Left lobe of liver (tissue), 2 donors: ENCODE measurements at regions not wholly inside any gene's neighbourhood (a gene's known extent, or its start where the extent isn't known, plus 50 kb on each side); places are given as distances from the start of the nearest gene placed in this dataset.

Experiments used
- ATAC-seq: fragments of 200-7000 bp; cut with Tn5 transposase; one replicate; pipeline ENCODE4 v1.9.1; 2020; ENCODE audit warnings: mild to moderate bottlenecking, moderate library complexity
- DNase-seq: peaks from one replicate; pipeline ENCODE4 v3.0.0-alpha.2; 2020; ENCODE audit warnings: low spot score
- donor health status: DM: no; HTN: no; CAD: no; lungs with moderate emphysema.
- donor health status: DM: no; HTN: yes; CAD: no.

DNA sequence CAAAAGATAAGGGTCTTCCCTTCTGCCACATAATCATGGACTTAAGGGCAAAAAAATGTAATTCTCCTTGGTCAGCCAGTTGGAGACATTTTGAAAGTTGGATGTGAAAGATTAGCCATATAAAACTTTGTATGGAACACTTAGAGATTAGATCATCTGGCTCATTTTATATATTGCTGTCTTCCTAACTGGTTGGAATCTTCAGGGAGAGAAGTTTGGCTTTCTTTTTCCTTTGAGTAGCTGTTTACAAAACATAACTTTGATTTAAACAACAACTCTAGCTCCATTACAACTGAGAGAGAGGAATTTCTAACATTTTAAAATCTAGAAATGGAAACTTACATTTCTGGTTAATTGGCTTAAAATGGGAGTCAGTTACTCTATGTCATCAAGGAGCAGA lies 132.7 kb downstream of the RDH14 start:
- DNase-seq (no peak), ATAC-seq (no peak)

DNA sequence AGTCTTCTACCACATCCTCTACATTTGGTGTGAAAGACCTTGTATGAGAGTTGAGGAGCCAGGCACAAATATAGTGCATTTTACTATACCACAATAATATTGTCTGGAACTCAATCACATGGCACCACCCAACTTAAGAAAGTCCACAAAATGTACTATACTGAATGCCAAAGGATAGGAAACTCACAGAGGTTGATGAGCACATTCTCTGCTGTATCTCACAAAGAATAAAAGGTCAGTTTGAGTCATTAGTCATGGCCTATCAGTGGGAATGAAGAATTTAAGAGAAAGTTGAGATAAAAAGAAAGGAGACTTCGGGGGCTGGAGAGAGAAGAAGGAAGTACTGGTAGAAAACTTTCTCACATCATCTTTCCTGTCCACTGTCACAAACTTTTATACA lies 134.3 kb downstream of the RDH14 start:
- DNase-seq (no peak), ATAC-seq (no peak)

DNA sequence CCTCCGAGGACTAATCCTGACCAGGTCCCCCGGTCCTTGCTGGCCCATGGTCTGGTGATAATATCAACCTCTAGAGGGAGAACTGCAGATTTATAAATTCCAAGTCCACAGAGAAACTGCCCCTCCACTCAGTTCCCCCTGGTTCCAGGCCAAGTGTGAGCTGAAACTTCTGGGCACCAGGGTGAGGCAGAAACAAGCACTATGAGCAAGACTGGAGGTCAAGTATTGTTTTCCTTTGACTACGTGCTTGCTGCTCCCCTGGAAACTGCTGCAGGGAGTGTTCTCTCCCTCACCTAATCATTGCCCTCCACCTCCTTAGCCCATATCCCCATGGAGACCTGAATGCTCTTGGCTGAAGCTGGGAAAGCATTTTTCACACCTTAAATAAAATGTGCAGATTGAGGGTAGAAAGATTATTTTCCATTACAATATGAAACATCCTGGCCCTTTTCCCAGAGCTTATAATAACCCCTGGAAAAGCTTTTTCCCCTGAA lies 135.2 kb downstream of the RDH14 start:
- DNase-seq (no peak), ATAC-seq (no peak)

DNA sequence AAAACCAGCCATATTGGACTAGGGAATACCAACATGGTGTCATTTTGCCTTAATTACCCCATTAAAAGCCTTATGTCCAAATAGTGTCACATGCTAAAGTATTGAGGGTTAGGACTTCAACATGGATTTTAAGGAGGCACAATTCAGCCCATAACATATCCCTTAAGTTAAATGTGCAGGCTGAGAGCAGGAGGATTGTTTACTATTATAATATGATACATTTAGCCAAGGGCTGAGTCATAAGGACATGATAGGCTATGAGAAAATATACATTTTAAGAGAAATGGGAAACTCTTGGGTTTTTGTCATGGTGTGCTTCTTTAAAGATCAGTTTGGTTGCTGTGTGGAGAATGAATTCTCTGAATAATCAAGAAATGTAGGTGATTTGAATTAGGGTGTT lies 136.8 kb downstream of the RDH14 start:
- ATAC-seq (no peak), DNase-seq (no peak)

DNA sequence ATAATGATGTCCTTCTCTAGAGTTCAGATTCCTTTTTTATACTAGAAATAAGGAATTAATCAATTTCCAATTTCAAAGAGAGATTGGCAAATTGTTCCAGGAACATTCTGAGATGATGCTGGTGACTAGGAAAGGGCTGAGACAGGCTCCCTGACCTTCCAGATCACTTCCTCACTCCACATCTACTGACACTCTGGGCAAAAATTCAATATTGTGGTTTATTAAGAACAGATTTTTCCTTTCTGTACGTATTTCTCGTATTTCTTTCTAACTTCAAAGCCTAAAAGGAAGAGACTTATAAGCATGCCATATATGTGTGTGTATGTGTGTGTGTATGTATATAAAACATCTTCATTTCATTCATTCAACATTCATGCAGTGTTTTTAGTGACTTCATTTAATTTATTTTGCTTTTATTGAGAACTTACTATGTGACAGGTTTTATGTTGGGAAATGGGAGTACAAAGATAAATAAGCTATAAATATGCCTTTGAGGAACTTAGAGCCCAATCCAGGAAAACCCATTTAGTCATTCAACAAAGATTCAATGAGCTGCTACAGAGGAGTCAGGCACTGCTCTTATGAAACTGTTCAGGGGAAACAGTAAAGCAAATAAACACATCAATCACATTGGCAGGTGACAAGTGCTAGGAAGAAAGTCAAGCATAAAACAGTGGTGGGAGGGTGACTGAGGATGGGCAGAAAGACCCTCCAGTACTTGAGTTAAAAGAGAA lies 137.9 kb downstream of the RDH14 start:
- ATAC-seq (no peak), DNase-seq (no peak)

DNA sequence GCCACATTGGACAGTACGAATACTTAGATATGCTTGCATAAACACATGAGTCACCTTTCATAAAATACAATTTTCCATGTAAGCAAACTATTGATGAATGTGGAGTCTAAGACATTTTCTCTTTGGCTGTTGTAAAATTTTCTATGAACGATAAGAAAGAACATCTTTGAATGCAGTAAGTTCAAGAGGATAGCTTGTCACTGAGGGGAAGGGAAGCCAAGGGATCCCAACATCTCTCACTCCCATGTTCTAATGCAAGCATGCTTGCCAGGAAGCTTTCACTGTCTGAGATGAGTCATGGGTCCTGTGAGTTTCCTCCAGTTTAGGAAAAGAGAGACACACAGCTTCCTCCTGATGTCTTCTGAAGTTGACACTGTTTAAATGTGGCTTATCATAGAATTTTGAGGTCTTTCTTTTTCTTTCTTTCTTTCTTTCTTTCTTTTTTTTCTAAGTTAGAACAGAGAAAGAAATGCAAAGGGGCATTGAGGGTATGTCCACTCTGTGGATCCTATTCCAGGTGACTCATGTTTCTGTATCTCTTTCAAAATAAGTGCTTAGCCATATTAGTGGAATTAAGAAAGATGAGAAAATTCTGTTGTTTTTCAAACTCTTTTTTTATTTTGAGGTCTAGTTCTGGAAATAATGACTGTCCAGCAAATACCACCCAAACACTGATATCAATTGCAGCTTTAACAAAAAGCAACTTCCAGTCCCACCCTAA lies 146.6 kb downstream of the RDH14 start:
- no peak for ATAC-seq
- DNase-seq = no peak

DNA sequence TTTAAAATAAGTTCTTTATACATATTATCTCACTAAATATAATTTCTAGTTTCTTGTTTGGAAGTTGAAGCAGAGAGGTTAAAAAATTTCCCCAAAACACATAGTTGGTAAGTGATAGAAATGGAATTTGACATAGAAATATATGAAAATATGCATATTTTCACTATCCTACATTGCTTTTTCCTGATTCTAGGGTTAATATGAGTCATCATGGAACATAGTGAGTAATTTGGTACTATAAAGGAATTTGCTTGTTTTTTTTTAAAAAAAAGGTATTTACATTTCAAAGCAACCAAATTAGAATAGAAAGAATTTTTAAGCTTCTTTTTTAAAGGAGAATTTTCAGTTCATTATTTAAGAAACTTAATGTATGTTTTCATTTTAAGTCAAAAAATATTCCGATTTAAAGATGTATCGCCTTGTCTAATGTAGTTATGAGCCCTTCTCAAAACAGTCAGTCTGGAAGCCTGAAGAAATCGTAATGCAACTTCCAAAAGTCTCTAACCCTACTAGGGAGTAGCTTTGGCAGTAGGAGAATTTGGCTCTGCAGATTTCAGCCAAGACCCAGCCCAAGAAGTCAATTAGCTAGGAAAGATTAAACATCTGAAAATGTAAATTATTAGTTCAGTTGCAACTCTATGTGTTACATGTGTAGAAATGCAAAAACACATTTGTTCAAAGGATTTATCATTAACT lies 147.3 kb downstream of the RDH14 start:
- ATAC-seq = no peak

DNA sequence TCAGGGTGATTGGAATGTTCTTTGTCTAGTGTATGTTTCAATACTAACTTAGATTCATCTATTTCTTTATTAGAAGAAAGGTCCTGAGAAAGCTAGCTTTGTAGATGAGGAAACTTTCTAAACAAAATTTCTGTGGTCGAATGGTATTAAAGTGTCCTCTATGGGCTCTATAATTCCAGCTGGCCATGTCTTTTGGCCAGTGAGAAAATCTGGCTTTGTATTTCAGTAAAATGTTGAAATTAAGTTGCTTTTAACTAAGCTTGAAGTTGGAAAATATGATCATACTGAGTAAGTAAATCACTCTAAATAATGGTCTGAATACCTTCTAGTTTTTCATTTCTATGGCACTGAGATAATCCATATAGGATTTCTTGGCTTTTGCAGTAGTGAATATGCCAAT lies 148.8 kb downstream of the RDH14 start:
- DNase-seq = no peak
- no peak for ATAC-seq

More for the DNA sequence above, 147.3 kb downstream of the RDH14 start:
- no peak for DNase-seq

DNA sequence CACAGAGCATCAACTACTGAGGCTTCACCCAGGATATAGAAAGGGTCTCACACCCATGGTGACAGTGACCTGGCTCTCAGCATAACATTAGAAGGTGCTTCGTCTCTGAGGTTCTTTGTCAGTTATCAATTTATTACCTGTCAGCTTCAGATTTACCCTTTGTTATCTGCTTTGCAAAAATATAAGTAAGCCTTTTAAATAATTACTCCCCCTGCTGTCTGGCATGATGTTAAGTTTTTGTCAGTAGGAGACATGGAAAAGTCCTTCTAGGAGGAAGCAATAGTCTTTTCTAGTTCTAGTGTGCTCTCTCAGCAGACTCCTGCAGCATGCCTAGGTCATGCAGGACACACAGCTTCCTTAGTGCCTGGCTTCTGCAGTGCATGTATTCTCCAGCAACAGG lies 149.9 kb downstream of the RDH14 start:
- ATAC-seq (no peak), DNase-seq (no peak)

DNA sequence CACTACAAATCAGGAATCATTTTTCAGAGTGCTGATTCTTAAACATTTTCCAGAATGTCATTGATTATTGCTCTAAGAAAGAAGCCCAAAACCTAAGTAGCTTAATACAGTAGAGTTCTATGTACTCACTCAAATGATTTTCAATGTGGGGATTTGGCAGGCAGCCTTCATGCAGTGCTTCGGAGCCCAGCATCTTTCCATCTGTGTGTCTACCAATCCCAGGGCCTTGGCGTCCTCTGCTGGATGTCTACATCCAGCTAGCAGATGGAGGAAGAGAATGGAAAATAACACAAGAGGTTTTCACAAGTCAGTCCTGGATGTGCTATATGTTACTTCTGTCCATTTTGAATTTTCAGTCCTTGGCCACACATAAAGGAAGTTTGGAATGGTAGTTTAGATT lies 151.8 kb downstream of the RDH14 start:
- ATAC-seq (no peak), DNase-seq (no peak)

DNA sequence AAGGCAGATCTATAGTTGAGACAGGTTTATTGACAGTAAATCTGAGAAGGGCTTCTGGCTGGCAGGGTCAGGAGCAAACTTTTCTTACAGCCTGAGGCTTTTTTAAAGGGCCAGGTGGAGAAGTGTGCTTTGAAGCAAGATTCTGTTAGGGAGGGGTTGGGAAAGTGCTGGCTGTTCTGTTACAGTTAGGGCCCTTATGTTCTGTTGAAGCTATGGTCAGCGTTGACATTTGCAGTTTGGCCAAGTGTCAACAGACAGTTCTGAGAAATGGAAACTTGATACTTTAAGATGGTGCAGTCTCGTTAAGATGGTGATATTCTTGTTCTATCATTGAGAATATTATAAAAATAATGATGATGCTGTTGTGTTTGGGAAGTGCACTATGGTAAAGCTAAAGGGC lies 154.2 kb downstream of the RDH14 start:
- DNase-seq (no peak), ATAC-seq (no peak)

DNA sequence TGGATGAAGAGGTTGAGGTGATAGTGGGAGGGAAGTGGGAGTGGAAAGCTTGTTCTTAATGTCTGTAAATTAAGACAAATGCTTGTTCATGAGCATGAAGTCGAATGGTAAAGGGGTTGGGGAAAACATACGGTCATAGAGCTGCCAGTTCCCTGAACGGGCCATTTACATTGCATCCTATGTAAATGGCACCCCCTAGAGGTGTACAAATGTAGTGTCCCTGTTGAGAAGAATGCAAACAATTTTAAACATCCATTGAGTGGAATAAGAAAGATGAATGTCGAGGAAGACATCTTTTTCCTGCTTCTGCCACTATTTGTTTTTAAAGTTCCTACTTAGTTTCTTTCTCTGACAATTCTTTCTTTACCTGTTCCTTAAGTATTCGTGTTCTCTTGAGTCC lies 155.7 kb downstream of the RDH14 start:
- DNase-seq (no peak), ATAC-seq (no peak)

DNA sequence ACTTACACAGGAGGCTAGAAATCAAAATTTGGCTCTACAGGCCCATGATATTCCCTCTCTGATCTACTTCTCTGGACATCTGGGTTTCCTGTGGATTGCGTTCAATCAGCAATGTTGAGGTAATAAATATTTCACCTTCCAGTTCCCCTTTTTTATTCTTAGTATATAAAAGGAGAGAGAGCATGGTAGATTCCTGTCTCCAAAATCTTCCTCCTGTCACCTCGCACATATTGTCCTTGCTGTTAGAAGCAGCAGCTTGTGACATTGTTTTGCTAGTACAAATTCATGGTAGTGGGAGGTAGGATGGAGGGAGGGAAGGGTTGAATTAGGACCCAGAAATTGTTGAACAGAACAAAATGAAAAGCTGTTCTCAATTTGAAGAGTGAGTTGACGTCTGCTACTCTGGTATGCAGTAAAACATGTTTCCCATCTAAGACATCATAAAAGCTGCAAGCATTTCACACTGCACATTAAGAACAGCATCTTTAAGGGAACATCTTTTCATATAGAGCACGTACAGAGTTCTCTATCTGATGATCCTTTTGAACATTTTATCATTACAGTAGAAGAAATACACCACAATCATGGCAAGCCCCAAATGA lies 156.4 kb downstream of the RDH14 start:
- no peak for DNase-seq

DNA sequence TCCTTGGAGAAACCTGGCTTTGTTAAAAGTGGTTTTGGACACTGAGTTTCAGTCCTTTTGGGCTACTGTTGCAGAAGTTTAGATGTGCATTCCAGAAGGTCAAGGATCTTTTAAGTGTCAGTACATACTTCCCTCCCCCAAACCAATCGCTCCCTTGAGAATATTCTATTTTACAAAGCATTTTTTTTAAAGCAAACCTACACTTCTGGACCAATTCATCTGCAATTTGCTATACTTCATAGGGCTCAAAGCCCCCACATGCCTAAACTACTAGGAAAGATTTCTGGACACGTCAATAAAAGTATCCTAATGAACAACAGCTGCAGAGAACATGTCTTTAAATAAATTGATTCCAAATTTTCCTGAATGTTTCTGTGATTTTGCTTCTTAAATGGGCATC lies 157.6 kb downstream of the RDH14 start:
- DNase-seq (no peak), ATAC-seq (no peak)

More for the DNA sequence above, 156.4 kb downstream of the RDH14 start:
- no peak for ATAC-seq

DNA sequence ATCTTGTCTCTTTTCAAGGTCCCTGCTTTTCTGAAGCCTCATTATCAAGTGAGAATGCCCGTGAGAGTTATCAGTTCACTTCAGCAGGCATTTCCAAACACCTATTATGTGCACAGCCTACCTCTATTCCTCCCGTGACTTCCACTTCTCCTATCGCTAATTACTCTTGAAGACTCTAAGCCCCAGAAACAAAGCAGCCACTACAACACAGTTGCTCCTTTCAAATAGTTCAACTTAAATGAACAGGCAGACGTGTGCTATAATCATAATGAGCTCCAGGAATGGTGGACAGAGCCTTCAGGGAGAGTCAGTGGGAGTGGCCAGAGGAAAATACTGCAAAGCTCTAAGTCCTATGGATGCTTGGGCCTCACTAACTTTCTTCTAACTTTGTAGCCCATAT lies 159.0 kb downstream of the RDH14 start:
- no peak for ATAC-seq

DNA sequence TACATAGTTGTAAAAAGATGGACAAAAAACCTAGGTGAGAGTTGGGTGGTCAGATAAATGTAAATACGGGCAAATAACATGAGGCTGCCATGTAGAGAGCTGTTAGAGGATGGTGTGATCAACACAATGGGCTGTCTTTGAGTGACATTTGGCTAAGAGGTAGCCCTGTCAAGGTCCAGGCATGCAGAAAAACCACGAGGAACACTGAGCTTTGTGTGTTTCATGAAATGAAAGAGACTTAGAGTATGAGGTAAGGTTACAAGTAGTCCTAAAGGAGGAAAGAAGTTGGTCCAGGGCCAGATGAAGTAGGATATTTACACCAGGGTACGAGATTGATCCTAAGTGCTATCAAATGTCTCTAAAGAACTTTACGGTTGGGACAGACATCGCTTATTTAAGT lies 160.9 kb downstream of the RDH14 start:
- DNase-seq (no peak), ATAC-seq (no peak)

More for the DNA sequence above, 159.0 kb downstream of the RDH14 start:
- DNase-seq = no peak

DNA sequence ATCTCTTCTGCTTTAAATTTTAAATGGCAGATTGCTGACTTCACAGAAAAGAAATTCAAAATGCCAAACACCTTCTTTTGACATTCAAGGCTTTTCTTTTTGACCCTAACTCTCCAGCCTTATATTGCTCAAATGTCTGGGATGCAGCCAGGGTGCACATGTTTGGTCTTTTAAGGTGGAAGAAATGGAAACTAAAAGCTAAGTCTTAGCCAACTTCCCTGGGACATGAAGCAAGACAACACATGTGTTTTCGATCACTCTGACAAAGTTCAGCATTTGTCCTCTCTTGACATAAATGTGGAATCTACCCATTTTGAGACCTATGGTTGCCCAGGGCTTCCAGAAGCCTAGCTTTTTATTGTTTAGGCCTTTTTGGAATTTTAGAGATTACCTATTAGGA lies 161.6 kb downstream of the RDH14 start:
- ATAC-seq (no peak), DNase-seq (no peak)

DNA sequence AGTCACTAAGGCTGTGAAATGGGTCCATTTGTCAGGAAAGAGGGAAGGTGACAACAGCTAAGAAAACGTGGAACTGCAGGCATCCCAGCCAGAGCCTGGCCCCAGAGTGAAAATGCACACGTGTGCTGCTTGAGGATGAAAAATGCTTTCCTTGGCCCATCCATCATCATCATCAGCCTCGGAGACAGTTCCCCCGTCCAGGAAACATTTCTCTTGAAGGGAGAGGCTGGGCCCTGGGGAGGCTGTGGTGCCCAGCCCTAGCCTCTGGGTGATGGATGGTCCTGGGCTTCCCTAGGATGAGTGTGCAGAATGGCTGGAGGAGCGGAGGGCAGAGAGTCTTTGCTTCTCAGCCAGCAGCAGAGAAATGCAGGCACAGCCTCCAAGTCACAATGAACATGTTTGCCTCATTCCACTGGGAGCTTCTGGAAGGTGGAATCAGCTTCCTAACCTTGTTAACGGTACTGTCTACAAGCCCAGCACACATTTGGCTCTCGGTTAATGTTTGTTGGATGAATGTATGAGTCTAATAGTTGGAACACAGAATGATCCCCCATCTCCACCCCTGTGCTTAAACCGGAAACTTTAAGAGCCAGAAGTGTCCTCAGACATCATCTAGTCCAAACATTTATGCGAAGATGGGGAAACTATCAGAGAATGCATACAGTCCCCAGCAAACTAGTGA lies 164.0 kb downstream of the RDH14 start:
- ATAC-seq = no peak

DNA sequence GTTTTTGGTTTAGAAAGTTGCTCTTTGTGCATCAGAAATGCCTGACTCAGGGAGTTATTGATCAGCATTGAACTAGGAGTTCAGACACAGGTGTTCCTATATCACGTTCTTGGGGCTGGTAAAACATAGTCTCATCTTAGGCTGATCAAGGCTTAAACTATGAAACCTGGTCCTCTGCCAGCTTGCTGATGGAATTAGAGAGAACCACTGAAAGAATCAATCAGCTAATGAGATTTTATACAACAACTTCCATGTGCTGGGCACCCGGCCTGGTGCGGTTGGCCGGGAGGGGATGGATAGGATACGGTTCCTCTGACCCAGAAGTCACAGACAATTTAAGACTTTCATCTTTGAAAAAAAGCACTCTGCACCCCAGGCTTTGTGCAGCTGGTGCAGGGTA lies 164.9 kb downstream of the RDH14 start:
- ATAC-seq = no peak
- DNase-seq = no peak

More for the DNA sequence above, 164.0 kb downstream of the RDH14 start:
- no peak for DNase-seq

DNA sequence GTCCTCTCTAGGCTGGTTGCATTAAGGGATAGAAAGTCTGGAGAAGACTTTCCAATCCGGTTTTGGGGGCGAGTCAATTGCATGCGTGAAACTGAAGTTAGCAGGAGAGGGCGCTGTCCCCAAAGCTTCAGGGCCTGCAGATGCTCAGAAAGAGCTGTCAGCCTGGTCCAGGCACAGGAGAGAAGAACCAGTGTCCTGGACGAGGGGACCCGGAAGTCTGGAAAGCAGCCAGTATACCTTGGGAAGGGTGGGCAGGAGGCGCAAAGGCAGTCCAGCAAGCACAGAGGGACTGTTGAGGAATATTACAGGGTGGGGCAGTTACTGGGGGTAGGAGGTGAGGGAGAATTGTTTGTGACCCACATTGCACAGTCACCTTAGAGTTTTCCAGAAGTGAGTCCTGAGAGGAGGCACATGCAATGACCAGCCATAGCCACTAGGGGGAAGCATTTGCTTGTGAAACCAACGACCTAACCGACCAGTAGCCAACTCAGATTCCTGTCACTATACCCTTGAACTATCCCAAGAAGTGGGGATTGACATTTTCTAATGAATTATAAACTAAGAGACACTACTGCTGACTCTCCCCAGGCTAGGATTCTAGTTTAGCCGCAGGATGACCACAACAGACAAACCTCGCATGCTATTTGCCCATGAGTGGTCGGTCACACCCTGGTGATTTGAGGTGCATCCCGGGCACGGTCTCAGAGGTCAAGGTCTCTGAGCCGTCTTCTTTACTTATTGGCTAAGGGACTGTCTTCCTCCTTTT lies 172.8 kb downstream of the RDH14 start:
- peak; percentile 71 for DNase-seq
- ATAC-seq = peak; percentile 99
